HG03342 (cell line): ENCODE measurements at regions not wholly inside any gene's neighbourhood (a gene's known extent, or its start where the extent isn't known, plus 50 kb on each side); places are given as distances from the start of the nearest gene placed in this dataset.

Source experiments
- ATAC-seq: cut with Tn5 transposase; IDR thresholded peaks from one replicate; pipeline ENCODE4 v1.9.1; 2021; ENCODE audit warnings: mild to moderate bottlenecking, moderate library complexity; ENCODE audit not compliant: unreplicated experiment

DNA sequence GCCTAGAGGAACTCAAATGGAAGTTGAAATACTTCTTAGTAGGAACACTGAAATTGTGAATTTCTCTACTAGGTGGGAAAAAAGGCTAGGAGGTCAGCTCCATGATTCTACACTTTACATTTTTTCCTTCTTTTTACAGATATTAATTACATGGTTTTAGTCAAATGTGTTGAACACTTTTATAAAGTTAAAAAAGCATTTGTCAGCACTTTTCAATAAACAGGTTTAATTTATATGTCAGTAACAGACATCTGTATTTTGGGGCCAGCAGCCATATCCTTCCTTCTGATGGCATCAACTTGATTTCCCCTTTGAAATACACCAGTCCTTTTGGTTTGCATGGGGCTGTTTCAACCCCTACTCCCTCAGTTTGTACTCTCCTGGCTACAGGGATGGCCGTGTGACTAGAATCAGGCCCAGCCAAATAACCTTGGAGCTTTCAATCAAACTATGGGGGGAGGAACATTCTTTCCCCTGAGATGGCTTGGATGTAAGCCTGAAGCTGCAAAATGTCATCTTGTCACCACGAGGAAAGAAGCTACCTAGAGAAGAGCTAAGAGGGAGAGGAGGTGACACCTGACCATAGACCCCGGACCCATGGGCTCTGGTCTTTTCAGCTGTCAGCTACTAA lies 171.0 kb upstream of the NEBL start:
- no peak for ATAC-seq

DNA sequence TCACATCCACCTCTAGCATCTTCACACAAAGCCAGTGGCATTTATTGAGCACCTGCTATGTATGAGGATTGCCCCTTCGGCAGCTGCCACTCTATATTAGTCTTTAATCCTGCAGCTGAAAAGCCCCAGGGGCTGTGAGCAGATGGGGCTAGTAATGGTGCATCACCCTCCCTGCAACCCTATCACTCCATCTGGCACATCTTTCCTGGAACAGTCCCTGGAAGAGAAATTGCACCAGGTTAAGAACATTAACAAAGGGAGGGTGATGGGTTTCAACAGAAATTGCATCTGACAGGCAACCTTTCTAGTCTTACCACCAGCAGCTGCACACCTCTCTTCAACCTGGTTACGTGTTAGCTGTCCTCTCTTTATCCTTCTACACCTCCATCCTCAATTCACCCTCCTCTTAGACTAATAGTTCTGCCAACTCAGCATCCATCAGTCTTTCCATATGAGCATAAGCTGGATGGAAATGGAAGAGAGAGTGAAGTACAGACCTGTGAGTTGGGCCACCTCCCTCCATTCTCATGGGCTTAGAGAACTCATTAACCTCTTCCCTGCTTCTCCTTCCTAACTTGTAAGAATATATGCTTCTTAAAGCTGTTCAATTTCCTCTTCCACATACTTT lies 168.6 kb upstream of the NEBL start:
- no peak for ATAC-seq

DNA sequence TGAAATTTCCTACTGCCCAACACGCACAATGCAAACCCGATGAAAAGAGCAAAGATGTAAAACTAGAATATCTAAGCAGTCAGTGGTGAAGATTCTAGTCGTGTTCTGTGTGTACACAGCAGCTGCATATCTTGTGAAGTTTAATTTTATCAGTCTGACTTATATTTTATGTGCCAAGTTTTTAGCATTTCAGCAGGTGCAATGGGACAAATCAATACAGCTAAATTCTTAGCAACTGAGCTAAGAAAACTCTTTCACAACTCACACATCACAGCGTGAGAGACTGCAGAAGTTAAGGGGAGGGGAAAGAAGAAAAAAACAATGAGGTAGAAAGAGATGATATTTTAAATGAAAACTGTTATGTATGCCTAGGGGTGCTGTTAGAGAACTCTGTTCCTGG lies 164.9 kb upstream of the NEBL start:
- ATAC-seq = no peak

GRCh38 chr10:21061184-21061583 lies 164.1 kb upstream of the NEBL start:
- ATAC-seq = no peak

DNA sequence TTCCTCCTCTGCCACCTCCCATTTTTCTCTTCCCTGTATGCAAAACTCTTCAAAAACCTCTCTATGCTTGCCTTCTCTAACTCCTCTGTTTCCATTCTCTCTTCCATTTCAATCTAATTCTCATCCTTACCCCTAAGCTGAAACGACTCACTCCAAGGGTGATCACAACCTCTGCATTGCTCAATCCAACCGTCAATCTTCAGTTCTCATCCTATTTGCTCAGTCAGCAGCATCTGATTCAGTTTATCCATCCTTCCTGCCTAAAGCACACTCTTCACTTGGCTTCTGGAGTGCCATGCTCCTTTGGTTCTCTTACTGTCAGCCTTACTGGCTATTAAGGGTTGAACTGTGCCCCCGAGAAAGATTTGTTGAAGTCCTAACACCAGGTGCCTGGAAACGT lies 163.5 kb upstream of the NEBL start:
- ATAC-seq = no peak

- no peak for ATAC-seq
Measured at GRCh38 chr10:21057989-21058388, 160.9 kb upstream of the NEBL start.

DNA sequence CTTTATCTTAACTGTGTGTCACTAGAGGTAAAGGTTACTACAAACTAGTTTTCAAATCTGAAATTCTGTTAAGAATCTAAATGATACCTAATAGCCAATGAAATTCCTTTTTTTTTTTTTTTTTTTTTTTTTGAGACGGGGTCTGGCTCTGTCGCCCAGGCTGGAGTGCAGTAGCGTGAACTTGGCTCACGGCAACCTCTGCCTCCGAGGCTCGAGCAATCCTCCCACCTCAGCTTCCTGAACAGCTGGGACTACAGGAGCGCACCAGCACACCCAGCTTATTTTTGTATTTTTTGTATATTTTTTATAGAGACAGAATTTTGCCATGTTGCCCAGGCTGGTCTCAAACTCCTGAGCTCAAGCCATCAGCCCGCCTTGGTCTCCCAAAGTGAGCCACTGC lies 160.3 kb upstream of the NEBL start:
- ATAC-seq = no peak

DNA sequence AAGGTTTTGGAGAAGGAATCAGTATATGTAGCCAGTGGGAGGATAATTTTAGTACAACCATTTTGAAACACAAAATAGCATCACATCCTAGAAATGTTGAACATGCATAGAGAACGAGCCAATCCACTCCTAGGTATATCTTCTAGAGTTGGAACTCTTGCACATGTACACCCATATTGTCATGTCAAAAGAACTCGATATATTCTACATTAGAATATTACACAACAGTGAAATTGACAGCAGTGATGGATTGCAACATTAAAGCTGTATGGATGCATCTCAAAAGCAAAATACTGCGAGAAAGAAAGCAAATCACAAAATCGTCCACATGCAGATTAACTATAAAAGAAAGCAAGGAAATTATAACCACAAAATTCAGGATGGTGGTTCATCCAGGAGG lies 159.3 kb upstream of the NEBL start:
- ATAC-seq = no peak

DNA sequence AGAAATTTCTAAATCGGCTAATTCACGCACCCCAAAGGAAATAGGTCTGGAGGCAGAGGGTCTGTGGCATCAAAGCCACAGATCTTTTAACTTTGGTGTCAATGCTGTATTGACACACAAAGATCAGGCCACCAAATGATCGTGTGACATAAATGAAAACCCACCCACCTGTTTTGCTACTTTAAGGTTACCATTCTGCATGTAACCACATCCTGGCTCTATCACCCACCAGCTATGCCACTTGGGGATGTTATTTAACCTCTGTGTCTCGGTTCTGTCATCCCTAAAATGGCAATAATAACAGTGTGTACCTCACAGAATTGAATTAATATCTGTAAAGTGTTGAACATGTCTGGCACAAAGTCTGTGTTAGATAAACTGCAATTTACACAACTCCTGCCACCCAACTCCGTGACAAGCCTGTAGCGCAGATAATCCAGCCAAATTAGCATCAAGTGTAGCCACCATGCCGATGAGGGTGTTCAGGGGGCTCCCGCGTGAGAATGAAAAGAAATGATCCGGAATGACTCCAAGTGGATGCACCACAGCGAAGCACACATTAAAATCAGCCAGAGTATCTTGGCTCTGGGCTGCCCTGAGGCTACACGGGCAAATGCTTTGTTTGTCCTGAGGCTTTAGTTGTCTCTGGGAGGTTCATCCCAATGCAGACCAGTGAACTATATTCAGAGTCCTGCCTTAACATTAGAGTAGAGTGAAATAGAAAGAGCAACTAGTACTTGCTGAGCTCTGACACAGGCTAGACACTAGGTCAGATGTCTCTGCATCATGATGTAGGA lies 158.4 kb upstream of the NEBL start:
- ATAC-seq = no peak

DNA sequence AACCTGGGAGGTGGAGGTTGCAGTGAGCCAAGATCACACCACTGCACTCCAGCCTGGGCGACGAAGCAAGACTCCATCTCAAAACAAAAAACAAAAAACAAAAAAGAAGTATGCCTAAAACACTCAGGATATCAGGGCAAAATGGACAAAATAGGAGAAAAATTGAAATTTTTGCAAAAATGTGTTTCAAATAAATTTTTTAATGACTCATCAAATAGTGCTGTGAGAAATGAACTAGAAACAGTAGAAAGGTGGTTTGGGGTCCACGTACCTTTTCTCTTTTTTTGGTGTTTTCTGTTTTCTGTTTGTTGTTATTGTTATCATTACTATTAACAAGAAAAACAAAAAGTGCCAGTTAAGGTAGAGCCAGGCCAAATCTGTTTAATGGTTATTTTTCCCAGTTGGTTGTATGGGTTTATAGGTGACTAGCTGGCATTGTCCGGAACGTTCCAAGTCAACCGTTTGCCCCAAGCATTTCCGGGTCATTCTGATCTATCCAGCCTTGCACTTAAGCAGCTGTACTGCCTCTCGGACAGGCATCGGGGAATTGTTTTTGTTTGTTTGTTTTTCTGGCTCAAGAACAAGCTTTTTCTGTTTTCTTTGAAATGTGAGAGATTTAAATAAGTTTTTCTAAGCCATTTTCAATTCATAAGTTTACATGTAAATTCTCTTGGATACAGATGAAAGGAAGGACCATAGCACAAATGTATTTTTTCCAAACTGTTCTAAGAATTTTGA lies 157.0 kb upstream of the NEBL start:
- no peak for ATAC-seq

GRCh38 chr10:21052709-21053104 lies 155.6 kb upstream of the NEBL start:
- ATAC-seq = no peak

DNA sequence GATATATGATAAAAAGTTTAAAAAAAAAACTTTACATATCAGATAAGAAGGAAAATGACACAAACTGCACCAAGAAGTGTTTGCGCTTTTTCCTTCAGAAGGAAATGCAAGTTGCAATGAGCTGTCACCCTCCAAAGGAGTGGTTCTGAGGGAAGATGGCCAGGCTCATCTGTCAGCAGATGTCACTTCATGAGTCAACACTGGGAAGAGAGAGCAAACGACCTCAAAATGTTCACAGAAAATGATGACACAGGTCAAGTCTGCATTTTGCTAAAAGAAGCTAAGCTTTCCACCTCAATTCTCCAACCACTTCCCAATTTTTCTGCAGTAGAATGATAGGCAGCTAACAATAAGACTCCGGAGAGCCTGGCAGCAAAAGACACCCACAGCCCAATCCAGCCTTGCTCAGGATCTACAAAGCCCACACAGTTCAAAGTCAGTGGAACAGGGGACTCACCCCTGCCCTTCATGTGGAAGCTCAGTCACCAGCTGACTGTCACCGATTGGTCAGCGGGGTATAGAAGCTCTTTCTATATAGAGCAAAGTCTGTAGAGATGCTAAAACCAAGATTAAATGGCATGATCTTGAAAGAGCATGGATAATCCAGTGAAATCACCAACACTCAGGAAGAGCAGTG lies 155.1 kb upstream of the NEBL start:
- no peak for ATAC-seq

GRCh38 chr10:21049482-21049881 lies 152.4 kb upstream of the NEBL start:
- ATAC-seq = no peak

DNA sequence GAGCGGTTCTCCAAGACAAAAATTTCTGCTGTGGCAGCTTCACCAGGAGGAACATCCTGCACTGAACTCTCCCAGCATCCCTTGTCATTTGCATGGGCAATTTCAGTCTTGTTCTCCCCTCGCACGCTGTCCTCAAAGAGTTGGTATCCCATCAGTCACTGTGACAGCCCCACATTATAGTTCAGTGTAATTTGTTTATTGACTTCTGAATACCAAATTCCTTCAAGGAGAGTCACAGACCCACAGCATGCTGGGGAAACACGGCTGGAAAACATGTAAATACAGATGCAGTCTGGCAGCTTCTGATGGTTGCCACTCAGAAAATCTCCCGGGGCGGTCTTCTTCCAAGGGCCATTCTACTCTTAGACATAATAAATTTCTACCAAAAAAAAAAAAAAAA lies 151.0 kb upstream of the NEBL start:
- no peak for ATAC-seq

DNA sequence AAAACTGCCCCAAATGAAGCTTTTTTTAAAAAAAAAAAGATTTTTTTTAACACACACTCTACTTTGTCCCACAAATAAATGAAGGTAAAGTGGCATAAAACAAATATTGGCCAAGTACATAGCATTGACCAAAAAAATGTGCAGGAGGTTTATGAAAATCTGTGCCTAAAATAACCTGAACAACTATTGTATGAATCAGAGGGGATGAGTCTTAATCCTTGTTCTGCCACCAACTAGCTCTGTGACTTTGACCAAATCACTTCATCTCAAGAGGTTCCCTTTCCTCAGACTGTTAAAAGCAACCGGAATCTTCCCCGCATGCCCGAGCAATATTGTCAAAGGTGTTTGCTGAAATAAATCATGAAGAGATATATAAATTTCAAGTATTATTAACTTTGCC lies 150.4 kb upstream of the NEBL start:
- no peak for ATAC-seq

DNA sequence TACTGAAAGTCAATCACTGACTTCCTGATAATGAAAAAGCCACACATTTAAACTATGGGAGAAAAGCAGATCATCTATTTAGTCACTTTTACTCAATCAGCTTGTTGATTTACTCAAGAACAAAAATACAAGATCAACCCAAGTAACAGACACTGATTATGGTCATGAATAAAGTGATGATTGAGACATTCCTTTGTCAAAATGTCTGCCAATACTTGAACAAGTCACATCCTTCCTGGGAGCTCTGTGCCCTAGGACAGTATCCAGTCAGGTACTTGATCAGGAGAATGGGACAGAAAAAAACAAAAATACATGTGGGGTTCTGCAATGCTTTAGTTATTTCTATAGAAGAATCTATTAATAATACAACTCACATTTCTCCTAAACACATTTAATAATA lies 150.0 kb upstream of the NEBL start:
- no peak for ATAC-seq

DNA sequence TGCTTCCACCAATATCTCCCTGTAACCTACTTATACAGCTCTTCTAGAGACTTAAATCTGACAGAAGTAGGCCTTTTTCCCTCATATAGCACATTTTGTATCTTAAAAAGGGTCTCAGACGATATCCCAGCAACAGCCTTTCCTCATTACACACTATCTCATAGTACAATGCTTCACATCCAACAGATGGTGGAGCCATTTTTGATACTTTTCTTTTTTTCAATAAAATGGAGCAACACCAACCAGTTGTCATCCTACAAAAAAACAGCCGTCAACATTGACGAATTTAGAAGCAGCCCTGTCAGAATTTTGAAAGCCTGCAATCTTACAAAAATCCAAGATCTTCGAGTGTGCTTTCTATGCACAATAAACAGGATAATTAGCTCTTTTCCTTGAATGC lies 145.9 kb upstream of the NEBL start:
- ATAC-seq = no peak

DNA sequence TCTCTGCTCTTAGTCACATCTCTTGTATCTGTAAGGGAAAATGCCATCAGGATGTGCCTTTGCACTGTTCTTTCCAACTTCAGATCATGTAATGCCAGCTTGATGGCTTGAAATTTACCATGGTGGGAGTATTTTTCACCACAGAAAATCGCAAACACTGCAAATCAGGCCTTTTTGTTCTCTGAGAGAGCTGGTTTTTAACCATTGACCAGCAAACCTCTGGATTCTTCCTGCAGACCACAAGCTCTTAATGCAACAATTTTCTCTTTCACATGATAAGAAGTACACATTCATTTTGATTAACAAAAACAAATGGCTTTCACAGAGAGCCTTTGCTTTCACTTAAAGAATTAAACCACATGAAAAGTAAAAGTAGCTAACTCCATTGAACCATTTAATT lies 145.4 kb upstream of the NEBL start:
- ATAC-seq = no peak

GRCh38 chr10:21041763-21042458 lies 144.8 kb upstream of the NEBL start:
- ATAC-seq = no peak

GRCh38 chr10:21039721-21040120 lies 142.6 kb upstream of the NEBL start:
- no peak for ATAC-seq

GRCh38 chr10:21036757-21037156 lies 139.6 kb upstream of the NEBL start:
- ATAC-seq = no peak
